GM23248 (cell line): ENCODE measurements at regions not wholly inside any gene's neighbourhood (a gene's known extent, or its start where the extent isn't known, plus 50 kb on each side); places are given as distances from the start of the nearest gene placed in this dataset.
"Not testable (repeated sequence)": the region's sequence is repeated elsewhere in the genome, so short reads cannot be mapped to it uniquely, and the experiment has no call there.

ENCODE experiments used
- DNase-seq: peaks from one replicate; pipeline ENCODE4 v3.0.0-alpha.2; 2015
- H2AFZ ChIP-seq: fragments of 200-600 bp; sonication (generic); 2 replicates; pipeline ENCODE4 v1.6.1; 2016; ENCODE audit warnings: antibody characterized with exemption
- H3F3A ChIP-seq: fragments of 200-600 bp; sonication (generic); 2 replicates; pipeline ENCODE4 v1.6.1; 2016; ENCODE audit warnings: mild to moderate bottlenecking, antibody characterized with exemption, mixed run types; ENCODE audit not compliant: insufficient read depth
- H3K27ac ChIP-seq: fragments of 200-600 bp; sonication (generic); 2 replicates; pipeline ENCODE4 v1.5.1; 2016; ENCODE audit warnings: mild to moderate bottlenecking
- H3K27me3 ChIP-seq: fragments of 200-600 bp; sonication (generic); replicated peaks from 2 replicates; pipeline ENCODE4 v1.6.1; 2016; ENCODE audit warnings: mild to moderate bottlenecking; ENCODE audit not compliant: insufficient read depth
- H3K36me3 ChIP-seq: fragments of 200-600 bp; sonication (generic); 2 replicates; pipeline ENCODE4 v1.6.1; 2016; ENCODE audit warnings: low read depth, mild to moderate bottlenecking
- H3K4me1 ChIP-seq: fragments of 200-600 bp; sonication (generic); 2 replicates; pipeline ENCODE4 v1.6.1; 2016; ENCODE audit warnings: mild to moderate bottlenecking; ENCODE audit not compliant: insufficient read depth
- H3K4me2 ChIP-seq: fragments of 200-600 bp; sonication (generic); one replicate; pipeline ENCODE4 v1.6.1; 2016; ENCODE audit warnings: mild to moderate bottlenecking; ENCODE audit not compliant: unreplicated experiment
- H3K4me3 ChIP-seq: fragments of 200-600 bp; sonication (generic); 2 replicates; pipeline ENCODE4 v1.5.1; 2016; ENCODE audit warnings: mild to moderate bottlenecking
- H3K79me2 ChIP-seq: fragments of 200-600 bp; sonication (generic); 2 replicates; pipeline ENCODE4 v1.6.1; 2016; ENCODE audit warnings: mild to moderate bottlenecking; ENCODE audit not compliant: insufficient read depth
- H3K9ac ChIP-seq: fragments of 200-600 bp; sonication (generic); 2 replicates; pipeline ENCODE4 v1.6.1; 2016; ENCODE audit warnings: mild to moderate bottlenecking
- H3K9me2 ChIP-seq: fragments of 200-600 bp; sonication (generic); 2 replicates; pipeline ENCODE4 v1.6.1; 2016; ENCODE audit warnings: mixed run types, mild to moderate bottlenecking, moderate library complexity; ENCODE audit not compliant: insufficient read depth
- H3K9me3 ChIP-seq: fragments of 200-600 bp; sonication (generic); one replicate; pipeline ENCODE4 v1.6.1; 2017; ENCODE audit warnings: low read depth
- H4K20me1 ChIP-seq: fragments of 200-600 bp; sonication (generic); 2 replicates; pipeline ENCODE4 v1.6.0; 2016; ENCODE audit not compliant: insufficient read depth
- EZH2 ChIP-seq: fragments of 200-600 bp; sonication (generic); IDR thresholded peaks from 2 replicates; pipeline ENCODE4 v1.6.1; 2018; ENCODE audit warnings: antibody characterized with exemption, mild to moderate bottlenecking; ENCODE audit not compliant: insufficient read depth, poor library complexity, severe bottlenecking
- EZH2phosphoT487 ChIP-seq: fragments of 200-600 bp; sonication (generic); IDR thresholded peaks from 2 replicates; pipeline ENCODE4 v1.6.1; 2018; ENCODE audit warnings: antibody characterized with exemption, moderate library complexity, mild to moderate bottlenecking, low read depth; ENCODE audit not compliant: insufficient read depth
- WGBS, 2 experiments: methylation state at CpG; one replicate each; pipeline ENCODE4 v1.1.6; 2015 to 2017; ENCODE audit warnings: low lambda C conversion rate in 2 of 2, low coverage in 1 of 2; ENCODE audit errors: missing lambda C conversion rate in 2 of 2; 5-methylcytosine and 5-hydroxymethylcytosine counted together
- in situ Hi-C: fragments of 300-500 bp; cut with MboI; formaldehyde crosslinking; loops from 2 replicates; pipeline ENCODE4 v1.15.0; 2020

GRCh38 chr12:83313322-83313721 lies 626.6 kb downstream of the TMTC2 start:
- DNase-seq, result no peak
- no peaks in the 10 kb centered on the region for H3K4me1 ChIP-seq
- H2AFZ ChIP-seq, result no peak overlapping the region
- no peaks in the 10 kb centered on the region for H3F3A ChIP-seq
- H3K4me2 ChIP-seq, result no peak overlapping the region
- no peak for TF ChIP-seq EZH2
- H3K4me3 ChIP-seq, result no peak overlapping the region
- H3K9ac ChIP-seq, result no peak overlapping the region
- no peaks in the 10 kb centered on the region for H3K9me2 ChIP-seq
- in situ Hi-C loops, result no loop called here
- H3K79me2 ChIP-seq, result no peaks in the 10 kb centered on the region
- H3K27me3 ChIP-seq, result no peaks in the 10 kb centered on the region
- no peak overlapping the region for H3K27ac ChIP-seq
- H3K9me3 ChIP-seq, result no peaks in the 10 kb centered on the region
- WGBS, 2 experiments, result 59 to 63% methylated on average over 2 of the region's 2 CpGs
- no peaks in the 10 kb centered on the region for H4K20me1 ChIP-seq
- H3K36me3 ChIP-seq, result no peaks in the 10 kb centered on the region

- Histone ChIP-seq H3K4me3 (no peak overlapping the region), H3K9ac (no peak overlapping the region), H3K9me2 (no peaks in the 10 kb centered on the region), H3K27ac (no peak overlapping the region), H4K20me1 (no peaks in the 10 kb centered on the region), H3K27me3 (no peaks in the 10 kb centered on the region), H2AFZ (no peak overlapping the region), H3F3A (no peaks in the 10 kb centered on the region), H3K79me2 (no peaks in the 10 kb centered on the region), H3K9me3 (no peaks in the 10 kb centered on the region), H3K4me2 (no peak overlapping the region), H3K4me1 (no peaks in the 10 kb centered on the region), H3K36me3 (no peaks in the 10 kb centered on the region)
- TF ChIP-seq EZH2, result no peak
- TF ChIP-seq EZH2phosphoT487, result no peak
- no peak for DNase-seq
- in situ Hi-C loops, result no loop called here
- WGBS, 2 experiments, result 52 to 57% methylated on average over 1 of the region's 1 CpG
These were observed 590.2 kb downstream of the TMTC2 start for GRCh38 chr12:83276904-83277303.

- Histone ChIP-seq H3F3A (no peaks in the 10 kb centered on the region), H3K9me2 (no peaks in the 10 kb centered on the region), H3K9me3 (no peaks in the 10 kb centered on the region), H3K4me2 (no peak overlapping the region), H4K20me1 (no peaks in the 10 kb centered on the region), H3K79me2 (no peaks in the 10 kb centered on the region), H3K9ac (no peak overlapping the region), H3K36me3 (no peaks in the 10 kb centered on the region), H2AFZ (no peak overlapping the region), H3K27ac (no peak overlapping the region), H3K4me1 (no peaks in the 10 kb centered on the region), H3K4me3 (no peak overlapping the region), H3K27me3 (no peaks in the 10 kb centered on the region)
- DNase-seq, result no peak
- in situ Hi-C loops, result no loop called here
- 24 to 34% methylated on average over 2 of the region's 2 CpGs for WGBS, 2 experiments
- TF ChIP-seq EZH2 (no peak), EZH2phosphoT487 (no peak)
These were observed 584.5 kb downstream of the TMTC2 start for GRCh38 chr12:83271201-83271600.

DNA sequence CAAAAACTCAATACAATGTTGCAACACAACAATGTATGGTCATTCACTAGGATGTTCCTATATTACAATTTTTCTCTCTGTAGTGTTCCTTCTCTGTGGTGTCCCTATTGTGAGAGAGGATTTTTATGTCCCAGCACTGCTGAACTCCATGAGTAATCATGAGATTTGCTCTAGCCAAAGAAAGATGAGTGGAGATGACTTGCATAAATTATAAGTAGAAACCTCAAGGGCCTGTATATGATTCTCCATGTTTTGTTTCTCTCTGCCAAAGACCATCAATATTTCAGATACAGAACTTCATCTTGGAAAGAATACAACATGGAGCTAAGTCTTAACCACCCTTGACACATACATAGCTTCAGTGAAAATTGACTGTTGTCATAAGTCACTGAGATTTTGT lies 579.1 kb downstream of the TMTC2 start:
- H3K27me3 ChIP-seq, result no peaks in the 10 kb centered on the region
- no peaks in the 10 kb centered on the region for H3F3A ChIP-seq
- no peaks in the 10 kb centered on the region for H3K9me3 ChIP-seq
- no peaks in the 10 kb centered on the region for H3K9me2 ChIP-seq
- DNase-seq, result peak; percentile 3
- in situ Hi-C loops, result no loop called here
- no peak for TF ChIP-seq EZH2phosphoT487
- TF ChIP-seq EZH2, result no peak
- no peaks in the 10 kb centered on the region for H3K36me3 ChIP-seq
- H3K4me1 ChIP-seq, result no peaks in the 10 kb centered on the region
- H3K27ac ChIP-seq, result no peak overlapping the region
- H2AFZ ChIP-seq, result no peak overlapping the region
- no peak overlapping the region for H3K4me2 ChIP-seq
- no peak overlapping the region for H3K9ac ChIP-seq
- no peaks in the 10 kb centered on the region for H3K79me2 ChIP-seq
- no peak overlapping the region for H3K4me3 ChIP-seq
- no peaks in the 10 kb centered on the region for H4K20me1 ChIP-seq

DNA sequence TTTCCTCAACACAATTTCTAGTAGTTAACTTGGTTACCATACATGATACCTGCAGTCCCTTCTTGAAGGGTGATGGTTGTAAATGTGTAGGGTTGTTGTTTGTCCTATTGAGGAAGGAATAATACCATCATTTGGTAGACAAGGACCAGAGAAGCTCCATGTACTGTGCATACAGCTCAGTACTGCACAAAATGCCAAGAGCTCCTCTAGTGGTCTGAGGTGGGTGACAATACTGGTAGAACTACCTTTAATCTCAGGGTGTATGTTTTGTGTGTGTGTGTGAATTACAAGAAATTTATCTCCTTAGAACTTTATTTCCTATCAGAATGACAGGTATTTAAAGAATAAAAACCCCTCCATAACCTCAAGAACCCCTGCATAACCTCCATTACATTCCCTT lies 575.3 kb downstream of the TMTC2 start:
- no peak for DNase-seq

GRCh38 chr12:83260126-83260525 lies 573.4 kb downstream of the TMTC2 start:
- H3K79me2 ChIP-seq, H3K27me3 ChIP-seq, H3K4me2 ChIP-seq, H3K4me3 ChIP-seq, H3K4me1 ChIP-seq, in situ Hi-C loops, H2AFZ ChIP-seq, H3K9ac ChIP-seq, H3K27ac ChIP-seq, DNase-seq, H3F3A ChIP-seq, H4K20me1 ChIP-seq, H3K9me2 ChIP-seq, H3K36me3 ChIP-seq, H3K9me3 ChIP-seq: not testable (repeated sequence)
- 59 to 70% methylated on average over 2 to 3 of the region's 3 CpGs for WGBS, 2 experiments

More for the DNA sequence above, 575.3 kb downstream of the TMTC2 start:
- H3F3A ChIP-seq, result no peaks in the 10 kb centered on the region
- no peaks in the 10 kb centered on the region for H3K27me3 ChIP-seq
- H3K9me3 ChIP-seq, result no peaks in the 10 kb centered on the region
- H3K9ac ChIP-seq, result no peak overlapping the region
- TF ChIP-seq EZH2phosphoT487, result no peak
- TF ChIP-seq EZH2, result no peak
- H3K4me1 ChIP-seq, result no peaks in the 10 kb centered on the region
- H2AFZ ChIP-seq, result no peak overlapping the region
- H3K4me3 ChIP-seq, result no peak overlapping the region
- in situ Hi-C loops, result no loop called here
- no peak overlapping the region for H3K4me2 ChIP-seq
- no peaks in the 10 kb centered on the region for H4K20me1 ChIP-seq
- H3K9me2 ChIP-seq, result no peaks in the 10 kb centered on the region
- no peaks in the 10 kb centered on the region for H3K36me3 ChIP-seq
- no peak overlapping the region for H3K27ac ChIP-seq
- no peaks in the 10 kb centered on the region for H3K79me2 ChIP-seq
